ENCODE measurements at regions not wholly inside any gene's neighbourhood (a gene's known extent, or its start where the extent isn't known, plus 50 kb on each side); places are given as distances from the start of the nearest gene placed in this dataset.

DNA sequence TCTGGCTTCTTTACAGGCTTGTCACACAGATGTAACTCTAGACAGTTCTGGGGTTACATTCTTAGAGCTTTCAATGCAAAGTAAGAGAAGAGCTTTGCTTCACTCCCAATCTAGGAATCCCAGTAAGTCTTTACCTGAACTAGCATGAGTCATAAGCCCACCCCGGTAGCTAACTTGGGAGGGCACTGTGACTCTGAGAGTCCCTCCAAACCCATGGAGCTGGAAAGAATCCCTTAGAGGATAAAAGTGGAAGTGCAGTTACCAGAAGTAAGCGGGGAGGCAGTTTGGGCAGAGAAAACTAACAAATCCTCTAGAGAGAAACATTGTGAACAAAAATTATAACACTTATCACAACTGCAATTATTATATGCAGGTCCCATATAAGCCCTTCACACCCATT lies 84.0 kb upstream of the SMLR1 start:
- no peak for TF ChIP-seq EZH2phosphoT487 (IDR thresholded peaks at IDR 0.05)
- TF ChIP-seq, protein P1, sequence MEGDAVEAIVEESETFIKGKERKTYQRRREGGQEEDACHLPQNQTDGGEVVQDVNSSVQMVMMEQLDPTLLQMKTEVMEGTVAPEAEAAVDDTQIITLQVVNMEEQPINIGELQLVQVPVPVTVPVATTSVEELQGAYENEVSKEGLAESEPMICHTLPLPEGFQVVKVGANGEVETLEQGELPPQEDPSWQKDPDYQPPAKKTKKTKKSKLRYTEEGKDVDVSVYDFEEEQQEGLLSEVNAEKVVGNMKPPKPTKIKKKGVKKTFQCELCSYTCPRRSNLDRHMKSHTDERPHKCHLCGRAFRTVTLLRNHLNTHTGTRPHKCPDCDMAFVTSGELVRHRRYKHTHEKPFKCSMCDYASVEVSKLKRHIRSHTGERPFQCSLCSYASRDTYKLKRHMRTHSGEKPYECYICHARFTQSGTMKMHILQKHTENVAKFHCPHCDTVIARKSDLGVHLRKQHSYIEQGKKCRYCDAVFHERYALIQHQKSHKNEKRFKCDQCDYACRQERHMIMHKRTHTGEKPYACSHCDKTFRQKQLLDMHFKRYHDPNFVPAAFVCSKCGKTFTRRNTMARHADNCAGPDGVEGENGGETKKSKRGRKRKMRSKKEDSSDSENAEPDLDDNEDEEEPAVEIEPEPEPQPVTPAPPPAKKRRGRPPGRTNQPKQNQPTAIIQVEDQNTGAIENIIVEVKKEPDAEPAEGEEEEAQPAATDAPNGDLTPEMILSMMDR (IDR thresholded peaks at IDR 0.05), result peak; percentile 42
